OCI-LY1 (cell line): ENCODE measurements at regions not wholly inside any gene's neighbourhood (a gene's known extent, or its start where the extent isn't known, plus 50 kb on each side); places are given as distances from the start of the nearest gene placed in this dataset.

Experiments
- H2AFZ ChIP-seq: fragments of 200-600 bp; sonication (generic), shearing (Covaris generic); 2 replicates; pipeline ENCODE4 v1.6.0; 2014; ENCODE audit warnings: antibody characterized with exemption, mild to moderate bottlenecking, low read length
- H3F3A ChIP-seq: fragments of 200-600 bp; sonication (generic), shearing (Covaris generic); 2 replicates; pipeline ENCODE4 v1.6.0; 2014; ENCODE audit warnings: mild to moderate bottlenecking, antibody characterized with exemption, low read length, moderate library complexity; ENCODE audit not compliant: insufficient read depth
- H3K27ac ChIP-seq: fragments of 200-600 bp; sonication (generic); 2 replicates; pipeline ENCODE4 v1.5.1; 2014; ENCODE audit warnings: low read length, mixed run types, mild to moderate bottlenecking, low read depth; ENCODE audit not compliant: poor library complexity, severe bottlenecking
- H3K27me3 ChIP-seq: fragments of 200-600 bp; sonication (generic); 2 replicates; pipeline ENCODE4 v1.6.0; 2014; ENCODE audit warnings: antibody characterized with exemption, mild to moderate bottlenecking, low read length, moderate library complexity; ENCODE audit not compliant: insufficient read depth
- H3K36me3 ChIP-seq: fragments of 200-600 bp; sonication (generic); 2 replicates; pipeline ENCODE4 v1.6.1; 2014; ENCODE audit warnings: mild to moderate bottlenecking, antibody characterized with exemption, low read length, moderate library complexity, mixed read lengths; ENCODE audit not compliant: insufficient read depth
- H3K4me1 ChIP-seq: fragments of 200-600 bp; sonication (generic); 2 replicates; pipeline ENCODE4 v1.5.1; 2014; ENCODE audit warnings: mild to moderate bottlenecking, low read length, moderate library complexity; ENCODE audit not compliant: insufficient read depth, severe bottlenecking
- H3K4me2 ChIP-seq: fragments of 200-600 bp; sonication (generic), shearing (Covaris generic); 2 replicates; pipeline ENCODE4 v1.6.1; 2014; ENCODE audit warnings: low read length
- H3K4me3 ChIP-seq: fragments of 200-600 bp; sonication (generic); 2 replicates; pipeline ENCODE4 v1.5.1; 2014; ENCODE audit warnings: low read length, low read depth, mild to moderate bottlenecking, mixed read lengths; ENCODE audit not compliant: poor library complexity, severe bottlenecking
- H3K79me2 ChIP-seq: fragments of 200-600 bp; shearing (Covaris generic); 2 replicates; pipeline ENCODE4 v1.6.1; 2016; ENCODE audit warnings: mixed run types, low read length, mixed read lengths; ENCODE audit not compliant: insufficient read depth
- H3K9ac ChIP-seq: fragments of 200-600 bp; sonication (generic), shearing (Covaris generic); 2 replicates; pipeline ENCODE4 v1.6.1; 2014; ENCODE audit warnings: mild to moderate bottlenecking, low read length, mixed read lengths
- H3K9me2 ChIP-seq: fragments of 200-600 bp; sonication (generic), shearing (Covaris generic); 2 replicates; pipeline ENCODE4 v1.6.1; 2014; ENCODE audit warnings: low read depth, mild to moderate bottlenecking, low read length, mixed read lengths
- H3K9me3 ChIP-seq: fragments of 200-600 bp; shearing (Covaris generic); 2 replicates; pipeline ENCODE4 v1.6.1; 2014; ENCODE audit warnings: low read length, mixed read lengths
- H4K20me1 ChIP-seq: fragments of 200-600 bp; sonication (generic), shearing (Covaris generic); 2 replicates; pipeline ENCODE4 v1.6.0; 2016; ENCODE audit warnings: mild to moderate bottlenecking, low read length; ENCODE audit not compliant: insufficient read depth
- EZH2 ChIP-seq: fragments of 200-600 bp; sonication (generic), shearing (Covaris generic); IDR thresholded peaks from 2 replicates; pipeline ENCODE4 v1.8.0; 2017; ENCODE audit warnings: borderline replicate concordance, mixed run types, mild to moderate bottlenecking, antibody characterized with exemption, low read length, moderate library complexity, mixed read lengths
- TF ChIP-seq, protein P1 (sequence below): fragments of 200-600 bp; sonication (generic), shearing (Covaris generic); IDR thresholded peaks from 2 replicates; pipeline ENCODE4 v1.5.1; 2017; ENCODE audit warnings: mild to moderate bottlenecking, antibody characterized with exemption, low read length, moderate library complexity, mixed read lengths

DNA sequence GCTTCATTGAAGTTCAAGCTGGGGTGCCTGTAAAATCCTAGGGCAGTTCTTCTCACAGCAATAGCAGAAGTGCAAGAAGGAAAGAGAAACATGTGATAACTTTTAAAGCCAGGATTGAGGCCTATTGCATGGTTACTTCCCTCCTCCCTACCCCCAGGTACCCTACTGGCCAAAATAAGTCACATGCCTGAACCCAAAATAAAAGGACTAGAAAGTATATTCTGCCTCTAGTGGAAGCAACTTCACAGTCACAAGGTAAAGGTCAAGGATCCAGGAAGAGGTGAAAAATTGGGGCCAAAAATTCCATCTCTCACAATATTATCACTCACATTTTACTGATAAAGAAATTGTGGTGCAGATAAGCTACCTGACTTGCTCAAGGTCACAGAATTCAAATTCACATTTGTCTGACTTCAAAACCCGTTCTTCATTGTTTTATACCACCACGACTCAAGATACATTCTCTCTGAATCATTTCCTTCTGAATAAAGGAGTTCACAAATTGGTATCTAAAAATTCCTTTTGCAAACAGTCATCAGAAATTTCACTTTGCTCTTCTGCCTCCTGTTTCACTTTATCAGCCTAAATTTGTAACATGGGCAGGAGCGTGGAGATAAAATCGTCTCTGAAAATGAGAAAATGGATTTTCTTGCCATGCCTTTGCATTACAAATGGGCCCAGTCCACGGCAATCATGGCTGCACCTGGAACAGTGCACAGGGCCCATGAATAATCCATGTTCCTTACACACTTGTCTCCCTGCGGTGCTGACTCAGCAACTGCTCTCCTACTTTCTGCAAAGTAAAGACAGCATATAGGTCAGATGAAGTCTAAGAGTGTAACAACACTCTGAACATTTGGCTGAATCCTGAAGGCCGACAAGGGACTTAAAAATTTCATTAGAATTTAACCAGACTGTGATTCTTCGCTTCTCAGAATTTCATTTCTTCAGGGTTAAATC lies 485.3 kb upstream of the NFIA start:
- no peaks in the 10 kb centered on the region for H3K36me3 ChIP-seq
- H3K4me1 ChIP-seq, result no peaks in the 10 kb centered on the region
- H3K79me2 ChIP-seq, result no peaks in the 10 kb centered on the region
- no peaks in the 10 kb centered on the region for H3K9me3 ChIP-seq
- TF ChIP-seq, protein P1, sequence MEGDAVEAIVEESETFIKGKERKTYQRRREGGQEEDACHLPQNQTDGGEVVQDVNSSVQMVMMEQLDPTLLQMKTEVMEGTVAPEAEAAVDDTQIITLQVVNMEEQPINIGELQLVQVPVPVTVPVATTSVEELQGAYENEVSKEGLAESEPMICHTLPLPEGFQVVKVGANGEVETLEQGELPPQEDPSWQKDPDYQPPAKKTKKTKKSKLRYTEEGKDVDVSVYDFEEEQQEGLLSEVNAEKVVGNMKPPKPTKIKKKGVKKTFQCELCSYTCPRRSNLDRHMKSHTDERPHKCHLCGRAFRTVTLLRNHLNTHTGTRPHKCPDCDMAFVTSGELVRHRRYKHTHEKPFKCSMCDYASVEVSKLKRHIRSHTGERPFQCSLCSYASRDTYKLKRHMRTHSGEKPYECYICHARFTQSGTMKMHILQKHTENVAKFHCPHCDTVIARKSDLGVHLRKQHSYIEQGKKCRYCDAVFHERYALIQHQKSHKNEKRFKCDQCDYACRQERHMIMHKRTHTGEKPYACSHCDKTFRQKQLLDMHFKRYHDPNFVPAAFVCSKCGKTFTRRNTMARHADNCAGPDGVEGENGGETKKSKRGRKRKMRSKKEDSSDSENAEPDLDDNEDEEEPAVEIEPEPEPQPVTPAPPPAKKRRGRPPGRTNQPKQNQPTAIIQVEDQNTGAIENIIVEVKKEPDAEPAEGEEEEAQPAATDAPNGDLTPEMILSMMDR, result no peak
- no peak for TF ChIP-seq EZH2
- H3K4me2 ChIP-seq, result no peak overlapping the region
- H3K4me3 ChIP-seq, result no peak overlapping the region
- H2AFZ ChIP-seq, result no peak overlapping the region
- no peaks in the 10 kb centered on the region for H3F3A ChIP-seq
- H4K20me1 ChIP-seq, result no peaks in the 10 kb centered on the region
- H3K27ac ChIP-seq, result no peak overlapping the region
- H3K9me2 ChIP-seq, result no peaks in the 10 kb centered on the region
- no peak overlapping the region for H3K9ac ChIP-seq
- no peaks in the 10 kb centered on the region for H3K27me3 ChIP-seq

DNA sequence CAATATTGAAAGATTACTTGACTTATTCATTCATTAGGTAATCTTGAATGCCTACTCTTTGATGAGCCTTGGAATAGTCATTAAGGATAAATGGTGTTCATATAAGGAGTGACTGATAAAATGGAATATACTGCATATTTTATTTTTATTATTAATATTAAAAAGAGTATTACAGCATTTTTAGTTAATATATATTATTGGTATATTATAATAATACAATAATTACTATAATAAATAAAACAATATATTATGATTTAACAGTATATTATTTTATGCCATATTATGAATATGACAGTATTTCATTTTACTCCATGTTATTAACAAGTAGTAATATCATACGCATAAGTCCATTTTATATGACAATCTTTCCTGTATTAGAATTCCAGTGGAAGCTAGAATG lies 490.8 kb upstream of the NFIA start:
- H3K9me2 ChIP-seq, result no peaks in the 10 kb centered on the region
- H3K36me3 ChIP-seq, result no peaks in the 10 kb centered on the region
- no peaks in the 10 kb centered on the region for H3K79me2 ChIP-seq
- H3K9ac ChIP-seq, result no peak overlapping the region
- no peak overlapping the region for H3K4me2 ChIP-seq
- H4K20me1 ChIP-seq, result no peaks in the 10 kb centered on the region
- H3K27me3 ChIP-seq, result no peaks in the 10 kb centered on the region
- no peak overlapping the region for H3K27ac ChIP-seq
- no peak overlapping the region for H3K4me3 ChIP-seq
- H3K9me3 ChIP-seq, result no peaks in the 10 kb centered on the region
- H2AFZ ChIP-seq, result no peak overlapping the region
- no peaks in the 10 kb centered on the region for H3K4me1 ChIP-seq
- H3F3A ChIP-seq, result no peaks in the 10 kb centered on the region
- TF ChIP-seq EZH2, result no peak
- TF ChIP-seq, protein P1, result no peak

DNA sequence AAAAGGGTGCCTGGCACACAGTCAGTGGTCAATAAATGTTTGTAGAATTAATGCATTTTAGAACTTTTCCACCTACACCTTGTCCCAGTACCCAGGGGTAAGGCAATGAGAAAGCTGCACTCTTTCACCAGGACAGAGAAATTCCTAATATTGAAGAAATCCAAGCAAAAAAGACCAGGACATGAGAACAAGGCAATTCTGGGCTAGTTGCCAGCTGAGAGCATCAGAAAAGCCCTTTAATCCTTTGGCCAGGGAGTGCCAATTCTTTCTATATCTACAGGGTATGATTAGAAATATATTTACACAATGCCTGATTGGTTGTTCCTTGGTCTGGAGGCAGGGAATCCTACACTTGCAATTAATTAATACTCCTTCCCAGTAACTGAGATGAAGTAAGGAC lies 492.4 kb upstream of the NFIA start:
- Histone ChIP-seq H3K4me2 (no peak overlapping the region), H3K27me3 (no peaks in the 10 kb centered on the region), H2AFZ (no peak overlapping the region), H3K9ac (no peak overlapping the region), H3K4me3 (no peak overlapping the region), H3K4me1 (no peaks in the 10 kb centered on the region), H3K9me3 (no peaks in the 10 kb centered on the region), H3K36me3 (no peaks in the 10 kb centered on the region), H3F3A (no peaks in the 10 kb centered on the region), H3K27ac (no peak overlapping the region), H4K20me1 (no peaks in the 10 kb centered on the region), H3K79me2 (no peaks in the 10 kb centered on the region), H3K9me2 (no peaks in the 10 kb centered on the region)
- no peak for TF ChIP-seq EZH2
- TF ChIP-seq, protein P1, result no peak
